PC-3 (cell line): ENCODE measurements at regions not wholly inside any gene's neighbourhood (a gene's known extent, or its start where the extent isn't known, plus 50 kb on each side); places are given as distances from the start of the nearest gene placed in this dataset.

ENCODE experiments used
- CTCF ChIP-seq: fragments of 300-600 bp; sonication (generic); conservative IDR thresholded peaks from 2 replicates; pipeline ENCODE4 v1.5.1; 2017; ENCODE audit warnings: antibody characterized with exemption, low read depth, mild to moderate bottlenecking, low read length
- EZH2 ChIP-seq: fragments of 300-600 bp; sonication (generic); IDR thresholded peaks from one replicate; pipeline ENCODE4 v1.6.1; 2017; ENCODE audit warnings: antibody characterized with exemption, mild to moderate bottlenecking, low read length; ENCODE audit not compliant: unreplicated experiment
- EZH2phosphoT487 ChIP-seq: fragments of 300-600 bp; sonication (generic); IDR thresholded peaks from 2 replicates; pipeline ENCODE4 v1.6.1; 2018; ENCODE audit warnings: mild to moderate bottlenecking, antibody characterized with exemption, low read length, borderline replicate concordance

- TF ChIP-seq EZH2 (no peak), CTCF (no peak), EZH2phosphoT487 (no peak)
Observed at GRCh38 chr5:20636686-20637085, 648.7 kb upstream of the CDH18 start.
